Panc1 (cell line): ENCODE measurements at regions not wholly inside any gene's neighbourhood (a gene's known extent, or its start where the extent isn't known, plus 50 kb on each side); places are given as distances from the start of the nearest gene placed in this dataset.

Source experiments
- ATAC-seq: fragments of 200-7000 bp; cut with Tn5 transposase; 2 replicates; pipeline ENCODE4 v1.9.1; 2020; ENCODE audit warnings: mild to moderate bottlenecking, moderate library complexity
- BruUV-seq: library from RNA; stranded (reverse); fragments of 400-500 nt; replicated peaks from 2 replicates; lab custom pipeline; 2021; lab: Mats Ljungman, UMichigan
- CTCF ChIA-PET: fragments of 300-600 bp; sonication (Branson Sonifier 250); formaldehyde crosslinking; loops from one replicate; lab custom pipeline; 2022; ENCODE audit warnings: antibody characterized with exemption; lab: Charles Lee
- POLR2A ChIA-PET: fragments of 300-600 bp; sonication (Branson Sonifier 250); formaldehyde crosslinking; loops from one replicate; lab custom pipeline; 2022; ENCODE audit warnings: antibody characterized with exemption; lab: Charles Lee
- DNase-seq: peaks from one replicate; pipeline ENCODE4 v3.0.0-alpha.2; 2010; ENCODE audit warnings: low read depth, low spot score
- H3K27ac ChIP-seq: 2 replicates; pipeline ENCODE4 v1.5.1; 2011; ENCODE audit warnings: mild to moderate bottlenecking, low read length, inconsistent platforms
- H3K27me3 ChIP-seq: fragments of 200-500 bp; sonication (Bioruptor generic); 2 replicates; pipeline ENCODE4 v1.6.0; 2014; ENCODE audit warnings: low read length, inconsistent platforms; ENCODE audit not compliant: control insufficient read depth, insufficient read depth
- H3K36me3 ChIP-seq: fragments of 200-500 bp; sonication (Bioruptor generic); 2 replicates; pipeline ENCODE4 v1.5.1; 2014; ENCODE audit warnings: inconsistent platforms, mild to moderate bottlenecking, low read length, moderate library complexity; ENCODE audit not compliant: control insufficient read depth, insufficient read depth
- H3K4me1 ChIP-seq: 2 replicates; pipeline ENCODE4 v1.5.1; 2011; ENCODE audit warnings: inconsistent platforms, mild to moderate bottlenecking, low read length, moderate library complexity; ENCODE audit not compliant: control insufficient read depth, insufficient read depth
- H3K4me3 ChIP-seq, 2 experiments: 2 replicates each; pipeline ENCODE4 v1.5.1; 2011 to 2012; ENCODE audit warnings: low read depth in 2 of 2, low read length in 2 of 2, mild to moderate bottlenecking in 2 of 2, inconsistent platforms in 1 of 2, moderate library complexity in 1 of 2
- H3K9me3 ChIP-seq: fragments of 200-500 bp; sonication (Bioruptor generic); 2 replicates; pipeline ENCODE4 v1.5.1; 2014; ENCODE audit warnings: low read depth, mild to moderate bottlenecking, inconsistent platforms, low read length, moderate library complexity; ENCODE audit not compliant: control insufficient read depth, insufficient read depth
- POLR2AphosphoS5 ChIP-seq: IDR thresholded peaks from 2 replicates; pipeline ENCODE4 v1.6.1; 2012; ENCODE audit warnings: mild to moderate bottlenecking, low read depth, low read length, moderate library complexity
- SIN3A ChIP-seq: IDR thresholded peaks from 2 replicates; pipeline ENCODE4 v1.6.1; 2012; ENCODE audit warnings: low read depth, mild to moderate bottlenecking, low read length, moderate library complexity, borderline replicate concordance; ENCODE audit not compliant: insufficient read depth
- TCF7L2 ChIP-seq: IDR thresholded peaks from 2 replicates; pipeline ENCODE4 v1.6.1; 2011; ENCODE audit warnings: mild to moderate bottlenecking, low read depth, low read length, inconsistent platforms
- in situ Hi-C: cut with HindIII; loops from 2 replicates; pipeline ENCODE4 v1.10.0; 2016; ENCODE audit warnings: low sequenced_read_pairs, low pct_unique_long_range_greater_than_20kb
- intact Hi-C: fragments of 100-400 bp; cut with micrococcal nuclease; formaldehyde crosslinking; loops from one replicate; pipeline ENCODE4 v1.10.0; 2022; ENCODE audit not compliant: unreplicated experiment
- TF ChIP-seq, protein P1 (sequence below), 2 experiments: IDR thresholded peaks; 2 replicates each; pipeline ENCODE4 v1.6.1; 2011 to 2012; ENCODE audit warnings: low read depth in 2 of 2, control low read depth in 1 of 2, low read length in 1 of 2, mild to moderate bottlenecking in 1 of 2, moderate library complexity in 1 of 2; ENCODE audit not compliant: insufficient read depth in 1 of 2
- TF ChIP-seq, protein P2 (sequence below): fragments of 450-650 bp; IDR thresholded peaks from 2 replicates; pipeline ENCODE4 v1.5.1; 2017; ENCODE audit warnings: mild to moderate bottlenecking

DNA sequence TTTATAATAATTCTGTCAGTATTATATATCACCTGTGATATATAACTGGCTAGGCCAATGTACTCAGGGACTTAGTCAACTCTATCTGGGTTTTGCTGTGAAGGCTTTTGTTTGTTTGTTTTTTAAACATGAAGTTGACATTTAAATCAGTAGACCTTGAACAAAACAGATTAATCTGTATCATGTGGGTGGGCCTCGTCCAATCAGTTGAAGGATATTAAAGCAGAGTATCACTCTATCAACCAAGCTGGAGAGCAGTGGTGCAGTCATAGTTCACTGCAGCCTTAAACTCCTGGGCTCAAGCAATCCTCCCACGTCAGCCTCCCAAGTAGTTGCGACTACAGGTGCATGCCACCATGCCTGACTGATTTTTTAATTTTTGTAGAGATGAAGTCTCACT, 870.2 kb downstream of the TYW1 start:
- Histone ChIP-seq H3K27me3 (no peaks in the 10 kb centered on the region), H3K4me3 (no peak overlapping the region), H3K36me3 (no peaks in the 10 kb centered on the region), H3K27ac (no peak overlapping the region), H3K4me1 (no peaks in the 10 kb centered on the region), H3K9me3 (no peaks in the 10 kb centered on the region)
- no TSS peak for BruUV-seq
- ATAC-seq: no peak
- ChIA-PET CTCF (no interaction called here), POLR2A (no interaction called here)
- DNase-seq: no peak
- intact Hi-C loops (loop anchor here (5.0 kb wide), 1 partner anchor 1305 kb away; no protein-coding TSS in a partner anchor), in situ Hi-C loops (no loop called here)
- TF ChIP-seq, protein P1, sequence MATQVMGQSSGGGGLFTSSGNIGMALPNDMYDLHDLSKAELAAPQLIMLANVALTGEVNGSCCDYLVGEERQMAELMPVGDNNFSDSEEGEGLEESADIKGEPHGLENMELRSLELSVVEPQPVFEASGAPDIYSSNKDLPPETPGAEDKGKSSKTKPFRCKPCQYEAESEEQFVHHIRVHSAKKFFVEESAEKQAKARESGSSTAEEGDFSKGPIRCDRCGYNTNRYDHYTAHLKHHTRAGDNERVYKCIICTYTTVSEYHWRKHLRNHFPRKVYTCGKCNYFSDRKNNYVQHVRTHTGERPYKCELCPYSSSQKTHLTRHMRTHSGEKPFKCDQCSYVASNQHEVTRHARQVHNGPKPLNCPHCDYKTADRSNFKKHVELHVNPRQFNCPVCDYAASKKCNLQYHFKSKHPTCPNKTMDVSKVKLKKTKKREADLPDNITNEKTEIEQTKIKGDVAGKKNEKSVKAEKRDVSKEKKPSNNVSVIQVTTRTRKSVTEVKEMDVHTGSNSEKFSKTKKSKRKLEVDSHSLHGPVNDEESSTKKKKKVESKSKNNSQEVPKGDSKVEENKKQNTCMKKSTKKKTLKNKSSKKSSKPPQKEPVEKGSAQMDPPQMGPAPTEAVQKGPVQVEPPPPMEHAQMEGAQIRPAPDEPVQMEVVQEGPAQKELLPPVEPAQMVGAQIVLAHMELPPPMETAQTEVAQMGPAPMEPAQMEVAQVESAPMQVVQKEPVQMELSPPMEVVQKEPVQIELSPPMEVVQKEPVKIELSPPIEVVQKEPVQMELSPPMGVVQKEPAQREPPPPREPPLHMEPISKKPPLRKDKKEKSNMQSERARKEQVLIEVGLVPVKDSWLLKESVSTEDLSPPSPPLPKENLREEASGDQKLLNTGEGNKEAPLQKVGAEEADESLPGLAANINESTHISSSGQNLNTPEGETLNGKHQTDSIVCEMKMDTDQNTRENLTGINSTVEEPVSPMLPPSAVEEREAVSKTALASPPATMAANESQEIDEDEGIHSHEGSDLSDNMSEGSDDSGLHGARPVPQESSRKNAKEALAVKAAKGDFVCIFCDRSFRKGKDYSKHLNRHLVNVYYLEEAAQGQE (IDR thresholded peaks at IDR 0.05; ENCODE audit: insufficient read depth in 1 of 2, low read depth in 2 of 2, low read length in 1 of 2): no peak
- TF ChIP-seq POLR2AphosphoS5: no peak
- TF ChIP-seq, protein P2, sequence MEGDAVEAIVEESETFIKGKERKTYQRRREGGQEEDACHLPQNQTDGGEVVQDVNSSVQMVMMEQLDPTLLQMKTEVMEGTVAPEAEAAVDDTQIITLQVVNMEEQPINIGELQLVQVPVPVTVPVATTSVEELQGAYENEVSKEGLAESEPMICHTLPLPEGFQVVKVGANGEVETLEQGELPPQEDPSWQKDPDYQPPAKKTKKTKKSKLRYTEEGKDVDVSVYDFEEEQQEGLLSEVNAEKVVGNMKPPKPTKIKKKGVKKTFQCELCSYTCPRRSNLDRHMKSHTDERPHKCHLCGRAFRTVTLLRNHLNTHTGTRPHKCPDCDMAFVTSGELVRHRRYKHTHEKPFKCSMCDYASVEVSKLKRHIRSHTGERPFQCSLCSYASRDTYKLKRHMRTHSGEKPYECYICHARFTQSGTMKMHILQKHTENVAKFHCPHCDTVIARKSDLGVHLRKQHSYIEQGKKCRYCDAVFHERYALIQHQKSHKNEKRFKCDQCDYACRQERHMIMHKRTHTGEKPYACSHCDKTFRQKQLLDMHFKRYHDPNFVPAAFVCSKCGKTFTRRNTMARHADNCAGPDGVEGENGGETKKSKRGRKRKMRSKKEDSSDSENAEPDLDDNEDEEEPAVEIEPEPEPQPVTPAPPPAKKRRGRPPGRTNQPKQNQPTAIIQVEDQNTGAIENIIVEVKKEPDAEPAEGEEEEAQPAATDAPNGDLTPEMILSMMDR: no peak
- TF ChIP-seq TCF7L2: no peak
- TF ChIP-seq SIN3A: no peak

DNA sequence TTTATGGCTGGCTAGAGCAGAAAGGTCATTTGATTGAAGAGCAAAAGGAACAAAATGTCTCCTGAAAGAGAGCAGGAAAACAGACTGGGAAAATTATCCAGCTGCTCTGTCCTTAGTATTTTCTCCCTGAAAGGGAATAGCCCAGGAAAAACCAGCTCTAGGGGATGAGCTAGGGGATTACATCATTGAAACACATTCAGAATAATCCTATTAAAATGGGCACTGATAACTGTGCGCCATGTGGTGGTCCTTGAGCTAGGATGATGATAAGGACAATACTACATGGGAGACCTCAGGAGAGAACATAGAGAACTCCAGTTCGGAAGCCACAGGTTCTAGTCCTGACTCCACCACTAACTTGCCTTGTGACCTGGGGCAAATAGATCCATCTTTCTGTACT, 873.8 kb downstream of the TYW1 start:
- H3K4me3 ChIP-seq: no peak overlapping the region
- no peak for TF ChIP-seq SIN3A
- TF ChIP-seq POLR2AphosphoS5: no peak
- TF ChIP-seq, protein P1 (IDR thresholded peaks at IDR 0.05; ENCODE audit: insufficient read depth in 1 of 2, low read depth in 2 of 2, low read length in 1 of 2): no peak
- TF ChIP-seq, protein P2: no peak
- no peak for TF ChIP-seq TCF7L2
- no peaks in the 10 kb centered on the region for H3K27me3 ChIP-seq
- BruUV-seq: no TSS peak
- intact Hi-C loops (no loop called here), in situ Hi-C loops (no loop called here)
- ChIA-PET POLR2A (no interaction called here), CTCF (no interaction called here)
- H3K9me3 ChIP-seq: no peaks in the 10 kb centered on the region
- no peaks in the 10 kb centered on the region for H3K4me1 ChIP-seq
- no peak for ATAC-seq
- H3K27ac ChIP-seq: no peak overlapping the region
- no peak for DNase-seq
- H3K36me3 ChIP-seq: no peaks in the 10 kb centered on the region
